Osteoblast (primary cell): ENCODE measurements at regions not wholly inside any gene's neighbourhood (a gene's known extent, or its start where the extent isn't known, plus 50 kb on each side); places are given as distances from the start of the nearest gene placed in this dataset.
A peak's percentile ranks its signal among the peaks of the same experiment; 100 is the strongest.

Source experiments
- DNase-seq: peaks from one replicate; pipeline ENCODE4 v3.0.0; 2011; ENCODE audit warnings: low spot score, mixed read lengths; ENCODE audit not compliant: insufficient read length; ENCODE audit errors: missing footprints
- H2AFZ ChIP-seq: 2 replicates; pipeline ENCODE4 v1.6.0; 2011; ENCODE audit warnings: mild to moderate bottlenecking, low read length
- H3K27ac ChIP-seq: 2 replicates; pipeline ENCODE4 v1.5.1; 2011; ENCODE audit warnings: mild to moderate bottlenecking, low read depth, low read length, moderate library complexity
- H3K27me3 ChIP-seq: 2 replicates; pipeline ENCODE4 v1.6.0; 2012; ENCODE audit warnings: mild to moderate bottlenecking, control low read depth, inconsistent platforms, low read length, moderate library complexity; ENCODE audit not compliant: insufficient read depth
- H3K36me3 ChIP-seq: 2 replicates; pipeline ENCODE4 v1.5.1; 2011; ENCODE audit warnings: mild to moderate bottlenecking, low read length, control low read depth, moderate library complexity; ENCODE audit not compliant: insufficient read depth
- H3K4me1 ChIP-seq: 2 replicates; pipeline ENCODE4 v1.5.1; 2011; ENCODE audit warnings: mild to moderate bottlenecking, low read length, control low read depth, moderate library complexity; ENCODE audit not compliant: insufficient read depth
- H3K4me2 ChIP-seq: 2 replicates; pipeline ENCODE4 v1.6.0; 2011; ENCODE audit warnings: mild to moderate bottlenecking, low read length; ENCODE audit not compliant: insufficient read depth
- H3K4me3 ChIP-seq: fragments of 200-600 bp; sonication (generic); 3 replicates; pipeline ENCODE4 v1.5.1; 2012; ENCODE audit warnings: mild to moderate bottlenecking, low read length, inconsistent platforms; ENCODE audit not compliant: insufficient read depth
- H3K79me2 ChIP-seq: 2 replicates; pipeline ENCODE4 v1.6.0; 2012; ENCODE audit warnings: mild to moderate bottlenecking, low read length, control low read depth, inconsistent platforms; ENCODE audit not compliant: insufficient read depth
- H3K9me3 ChIP-seq: 2 replicates; pipeline ENCODE4 v1.5.1; 2011; ENCODE audit warnings: low read depth, low read length, control low read depth
- H4K20me1 ChIP-seq: 2 replicates; pipeline ENCODE4 v1.6.0; 2012; ENCODE audit warnings: mild to moderate bottlenecking, low read length, control low read depth; ENCODE audit not compliant: insufficient read depth
- TF ChIP-seq, protein P1 (sequence below): IDR thresholded peaks from 2 replicates; pipeline ENCODE4 v1.5.1; 2011; ENCODE audit warnings: mild to moderate bottlenecking, low read depth, low read length, moderate library complexity; ENCODE audit errors: extremely low read depth

DNA sequence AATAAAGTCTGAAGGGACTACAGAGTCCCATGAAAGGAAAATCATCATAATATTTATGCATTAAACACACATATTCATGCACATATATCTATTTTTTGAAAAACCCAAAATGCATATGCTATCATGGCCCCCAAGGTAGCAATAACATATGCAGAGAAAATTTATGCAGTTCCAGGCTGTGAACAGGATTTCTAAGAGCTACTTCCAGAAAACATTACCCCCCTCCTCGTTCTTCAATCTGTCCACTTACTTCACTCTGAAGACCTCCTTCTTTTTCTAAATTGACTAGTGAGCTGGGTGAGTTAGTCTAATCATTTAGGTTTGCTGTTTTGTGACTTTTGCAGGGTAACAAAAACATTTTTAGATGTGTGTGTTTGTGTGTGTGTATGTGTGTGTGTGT, 376.4 kb upstream of the ZEB2 start:
- no peaks in the 10 kb centered on the region for H3K4me1 ChIP-seq
- no peaks in the 10 kb centered on the region for H3K27me3 ChIP-seq
- TF ChIP-seq, protein P1, sequence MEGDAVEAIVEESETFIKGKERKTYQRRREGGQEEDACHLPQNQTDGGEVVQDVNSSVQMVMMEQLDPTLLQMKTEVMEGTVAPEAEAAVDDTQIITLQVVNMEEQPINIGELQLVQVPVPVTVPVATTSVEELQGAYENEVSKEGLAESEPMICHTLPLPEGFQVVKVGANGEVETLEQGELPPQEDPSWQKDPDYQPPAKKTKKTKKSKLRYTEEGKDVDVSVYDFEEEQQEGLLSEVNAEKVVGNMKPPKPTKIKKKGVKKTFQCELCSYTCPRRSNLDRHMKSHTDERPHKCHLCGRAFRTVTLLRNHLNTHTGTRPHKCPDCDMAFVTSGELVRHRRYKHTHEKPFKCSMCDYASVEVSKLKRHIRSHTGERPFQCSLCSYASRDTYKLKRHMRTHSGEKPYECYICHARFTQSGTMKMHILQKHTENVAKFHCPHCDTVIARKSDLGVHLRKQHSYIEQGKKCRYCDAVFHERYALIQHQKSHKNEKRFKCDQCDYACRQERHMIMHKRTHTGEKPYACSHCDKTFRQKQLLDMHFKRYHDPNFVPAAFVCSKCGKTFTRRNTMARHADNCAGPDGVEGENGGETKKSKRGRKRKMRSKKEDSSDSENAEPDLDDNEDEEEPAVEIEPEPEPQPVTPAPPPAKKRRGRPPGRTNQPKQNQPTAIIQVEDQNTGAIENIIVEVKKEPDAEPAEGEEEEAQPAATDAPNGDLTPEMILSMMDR: no peak
- H3K4me3 ChIP-seq: no peak overlapping the region
- no peak overlapping the region for H3K4me2 ChIP-seq
- H3K27ac ChIP-seq: no peak overlapping the region
- no peaks in the 10 kb centered on the region for H3K36me3 ChIP-seq
- DNase-seq: no peak
- H4K20me1 ChIP-seq: no peaks in the 10 kb centered on the region
- no peaks in the 10 kb centered on the region for H3K79me2 ChIP-seq
- peak overlapping the region; percentile 51 for H2AFZ ChIP-seq
- H3K9me3 ChIP-seq: no peaks in the 10 kb centered on the region

DNA sequence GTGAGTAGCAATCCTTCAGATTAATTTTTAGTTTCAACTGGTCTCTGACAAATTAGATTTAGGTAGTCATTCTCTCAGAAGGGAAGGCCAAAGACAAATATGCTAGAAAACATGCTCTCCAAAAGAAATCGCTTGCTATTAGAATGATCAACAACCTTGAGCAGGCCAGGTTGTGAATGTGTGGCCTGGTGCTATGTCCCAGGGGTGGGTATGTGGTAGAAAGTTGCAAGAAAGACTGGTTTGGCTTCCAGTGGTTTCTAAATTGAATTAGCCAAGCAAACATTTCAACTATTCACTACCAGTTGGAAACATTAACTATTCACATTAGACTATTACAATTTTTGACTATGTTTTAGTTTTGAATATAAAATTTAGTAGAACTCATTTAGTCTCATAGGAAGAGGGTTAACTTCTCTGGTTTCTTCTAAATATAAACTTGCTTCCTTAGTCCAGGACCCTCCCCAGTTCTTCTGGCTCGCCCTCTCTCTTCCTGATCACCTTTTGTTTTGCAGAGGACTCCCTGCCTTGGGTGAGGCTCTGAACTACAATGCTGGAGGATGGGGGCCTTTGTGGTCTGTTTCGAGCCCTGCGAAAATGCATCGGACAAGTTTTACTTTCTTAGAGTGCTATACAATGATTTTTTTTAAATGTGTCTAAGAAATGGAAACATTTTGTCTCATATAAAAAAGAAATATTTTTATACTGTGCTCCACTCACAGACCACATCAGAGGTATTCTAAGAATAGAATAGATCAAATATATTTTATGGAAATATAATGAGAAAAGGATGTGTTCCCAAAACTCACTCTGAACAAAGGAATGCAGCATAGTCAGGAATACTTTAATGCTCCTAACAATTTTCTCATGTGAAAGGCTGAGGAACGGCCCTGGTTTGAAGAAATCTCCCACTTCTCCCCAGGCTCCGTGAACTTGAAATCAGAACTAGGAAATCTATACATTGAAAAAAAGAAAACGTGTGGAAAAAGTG, 375.0 kb upstream of the ZEB2 start:
- Histone ChIP-seq H3K36me3 (no peaks in the 10 kb centered on the region), H3K4me2 (no peak overlapping the region), H3K79me2 (no peaks in the 10 kb centered on the region), H3K4me1 (no peaks in the 10 kb centered on the region), H3K27ac (no peak overlapping the region), H3K9me3 (no peaks in the 10 kb centered on the region), H2AFZ (peak overlapping the region; percentile 60), H4K20me1 (no peaks in the 10 kb centered on the region), H3K4me3 (no peak overlapping the region), H3K27me3 (no peaks in the 10 kb centered on the region)
- TF ChIP-seq, protein P1: no peak
- DNase-seq: no peak

DNA sequence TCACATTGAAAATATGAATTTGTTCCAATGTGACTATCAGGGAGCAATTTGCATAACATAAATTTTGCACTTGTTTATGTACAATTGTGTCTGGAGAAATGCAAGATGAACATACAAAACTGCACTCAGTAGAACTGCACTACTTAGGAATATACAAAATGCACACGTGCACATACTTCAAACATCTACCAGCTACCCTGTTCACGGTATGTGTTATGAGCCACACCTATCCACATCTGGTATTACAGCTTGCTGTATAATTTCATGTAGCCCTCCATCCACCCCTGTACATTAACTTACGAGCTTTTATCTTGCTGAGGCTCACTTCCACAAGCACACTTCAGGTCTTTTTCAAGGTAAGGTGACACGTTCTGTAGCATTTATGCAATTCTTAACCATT, 373.5 kb upstream of the ZEB2 start:
- no peaks in the 10 kb centered on the region for H3K79me2 ChIP-seq
- no peak overlapping the region for H2AFZ ChIP-seq
- no peaks in the 10 kb centered on the region for H3K9me3 ChIP-seq
- TF ChIP-seq, protein P1: no peak
- DNase-seq: no peak
- H4K20me1 ChIP-seq: no peaks in the 10 kb centered on the region
- H3K4me1 ChIP-seq: no peaks in the 10 kb centered on the region
- no peak overlapping the region for H3K4me2 ChIP-seq
- H3K4me3 ChIP-seq: no peak overlapping the region
- H3K27me3 ChIP-seq: no peaks in the 10 kb centered on the region
- no peaks in the 10 kb centered on the region for H3K36me3 ChIP-seq
- H3K27ac ChIP-seq: no peak overlapping the region

DNA sequence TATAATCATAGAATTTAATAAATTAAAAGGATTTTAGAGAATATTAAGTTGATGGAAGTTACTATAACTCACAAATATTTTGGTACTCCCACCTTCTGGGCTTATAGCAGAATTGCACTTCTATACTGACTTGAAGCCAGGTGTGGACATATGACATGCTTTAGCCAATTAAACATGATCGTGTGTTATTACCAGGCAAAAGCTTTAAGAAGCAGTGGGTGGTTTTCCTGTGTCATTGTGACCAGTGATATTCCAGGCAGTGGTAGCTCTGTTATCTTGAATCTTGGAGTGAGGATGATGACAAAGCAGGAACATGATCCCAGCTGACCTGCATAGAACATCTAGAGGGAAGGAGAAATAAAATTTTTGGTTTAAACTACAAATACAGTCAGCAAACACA, 370.9 kb upstream of the ZEB2 start:
- H3K27ac ChIP-seq: no peak overlapping the region
- DNase-seq: no peak
- no peak overlapping the region for H3K4me3 ChIP-seq
- H3K79me2 ChIP-seq: no peaks in the 10 kb centered on the region
- no peak overlapping the region for H3K4me2 ChIP-seq
- H4K20me1 ChIP-seq: no peaks in the 10 kb centered on the region
- H2AFZ ChIP-seq: no peak overlapping the region
- no peaks in the 10 kb centered on the region for H3K4me1 ChIP-seq
- H3K9me3 ChIP-seq: no peaks in the 10 kb centered on the region
- TF ChIP-seq, protein P1: peak; percentile 30
- no peaks in the 10 kb centered on the region for H3K36me3 ChIP-seq
- no peaks in the 10 kb centered on the region for H3K27me3 ChIP-seq
